Tibial nerve (tissue), 4 donors: ENCODE measurements at regions not wholly inside any gene's neighbourhood (a gene's known extent, or its start where the extent isn't known, plus 50 kb on each side); places are given as distances from the start of the nearest gene placed in this dataset.

Experiments used
- EP300 ChIP-seq, 2 donors: sonication (generic); formaldehyde crosslinking; IDR thresholded peaks; one replicate each; pipeline ENCODE4 v1.6.1; 2017; ENCODE audit warnings: antibody characterized with exemption in 2 of 2, mild to moderate bottlenecking in 1 of 2
- TF ChIP-seq, protein P1 (sequence below), 5 experiments: fragments of 200-600 bp in 3 of 5; fragments of 450-650 bp in 2 of 5; sonication (generic) in 3 of 5; IDR thresholded peaks; one replicate each; pipeline ENCODE4 v1.5.1; 2016 to 2019; ENCODE audit warnings: antibody characterized with exemption in 5 of 5, mild to moderate bottlenecking in 3 of 5, moderate library complexity in 2 of 5

- TF ChIP-seq, protein P1, sequence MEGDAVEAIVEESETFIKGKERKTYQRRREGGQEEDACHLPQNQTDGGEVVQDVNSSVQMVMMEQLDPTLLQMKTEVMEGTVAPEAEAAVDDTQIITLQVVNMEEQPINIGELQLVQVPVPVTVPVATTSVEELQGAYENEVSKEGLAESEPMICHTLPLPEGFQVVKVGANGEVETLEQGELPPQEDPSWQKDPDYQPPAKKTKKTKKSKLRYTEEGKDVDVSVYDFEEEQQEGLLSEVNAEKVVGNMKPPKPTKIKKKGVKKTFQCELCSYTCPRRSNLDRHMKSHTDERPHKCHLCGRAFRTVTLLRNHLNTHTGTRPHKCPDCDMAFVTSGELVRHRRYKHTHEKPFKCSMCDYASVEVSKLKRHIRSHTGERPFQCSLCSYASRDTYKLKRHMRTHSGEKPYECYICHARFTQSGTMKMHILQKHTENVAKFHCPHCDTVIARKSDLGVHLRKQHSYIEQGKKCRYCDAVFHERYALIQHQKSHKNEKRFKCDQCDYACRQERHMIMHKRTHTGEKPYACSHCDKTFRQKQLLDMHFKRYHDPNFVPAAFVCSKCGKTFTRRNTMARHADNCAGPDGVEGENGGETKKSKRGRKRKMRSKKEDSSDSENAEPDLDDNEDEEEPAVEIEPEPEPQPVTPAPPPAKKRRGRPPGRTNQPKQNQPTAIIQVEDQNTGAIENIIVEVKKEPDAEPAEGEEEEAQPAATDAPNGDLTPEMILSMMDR (IDR thresholded peaks at IDR 0.05), result no peak
- no peak for TF ChIP-seq EP300 (IDR thresholded peaks at IDR 0.05)
These were observed 72.7 kb downstream of the MRPL36 start for GRCh38 chr5:1726956-1727355.
